ENCODE measurements at regions not wholly inside any gene's neighbourhood (a gene's known extent, or its start where the extent isn't known, plus 50 kb on each side); places are given as distances from the start of the nearest gene placed in this dataset.
"Not testable (repeated sequence)": the region's sequence is repeated elsewhere in the genome, so short reads cannot be mapped to it uniquely, and the experiment has no call there.

DNA sequence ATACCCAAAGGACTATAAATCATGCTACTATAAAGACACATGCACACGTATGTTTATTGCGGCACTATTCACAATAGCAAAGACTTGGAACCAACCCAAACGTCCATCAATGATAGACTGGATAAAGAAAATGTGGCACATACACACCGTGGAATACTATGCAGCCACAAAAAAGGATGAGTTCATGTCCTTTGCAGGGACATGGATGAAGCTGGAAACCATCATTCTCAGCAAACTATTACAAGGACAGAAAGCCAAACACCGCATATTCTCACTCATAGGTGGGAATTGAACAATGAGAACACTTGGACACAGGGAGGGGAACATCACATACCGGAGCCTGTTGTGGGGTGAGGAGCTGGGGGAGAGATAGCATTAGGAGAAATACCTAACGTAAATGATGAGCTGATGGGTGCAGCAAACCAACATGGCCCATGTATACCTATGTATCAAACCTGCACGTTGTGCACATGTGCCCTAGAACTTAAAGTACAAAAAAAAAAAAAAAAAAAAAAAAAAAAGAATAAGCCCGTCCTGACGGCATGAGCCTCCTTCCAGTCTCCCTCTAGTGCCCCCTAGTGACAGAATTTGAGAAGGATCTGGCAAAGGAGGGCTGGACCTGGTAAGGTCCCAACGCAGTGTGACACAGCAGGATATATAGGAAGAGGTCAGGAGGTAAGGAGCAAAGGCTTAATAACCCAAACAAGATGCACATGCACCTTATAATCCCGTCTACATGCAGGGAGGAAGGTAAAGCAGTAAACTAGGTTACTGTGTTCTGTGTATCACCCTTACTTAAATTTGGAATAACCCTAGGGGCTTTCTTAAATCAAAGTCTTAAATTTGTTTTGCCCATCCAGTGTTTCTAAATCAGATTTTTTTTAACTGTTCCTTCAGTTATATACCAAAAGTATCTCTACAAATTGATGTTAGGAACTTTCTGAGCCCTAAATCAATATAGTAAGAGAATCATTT is 214.8 kb downstream of the UNC5CL start:
- H3K4me3 ChIP-seq (ENCODE audit: low read depth, low read length); H3K27ac ChIP-seq (ENCODE audit: insufficient read depth, low read length, poor library complexity, severe bottlenecking); ATAC-seq (ENCODE audit: low read depth in 2 of 2); H3K4me1 Mint-ChIP-seq; H3K9me3 Mint-ChIP-seq; H3K27ac Mint-ChIP-seq; H3K4me3 Mint-ChIP-seq; H3K27me3 ChIP-seq (ENCODE audit: control insufficient read depth, insufficient read depth, low read length); H3K36me3 ChIP-seq (ENCODE audit: control insufficient read depth, insufficient read depth, low read length); H3K9me3 ChIP-seq (ENCODE audit: control insufficient read depth in 2 of 2, low read length in 2 of 2); H3K27me3 Mint-ChIP-seq; H3K36me3 Mint-ChIP-seq; H3K4me1 ChIP-seq (ENCODE audit: control insufficient read depth, insufficient read depth, low read length, poor library complexity, severe bottlenecking): not testable (repeated sequence)
- peak in 1 of 3 donors; percentile 50 for DNase-seq

DNA sequence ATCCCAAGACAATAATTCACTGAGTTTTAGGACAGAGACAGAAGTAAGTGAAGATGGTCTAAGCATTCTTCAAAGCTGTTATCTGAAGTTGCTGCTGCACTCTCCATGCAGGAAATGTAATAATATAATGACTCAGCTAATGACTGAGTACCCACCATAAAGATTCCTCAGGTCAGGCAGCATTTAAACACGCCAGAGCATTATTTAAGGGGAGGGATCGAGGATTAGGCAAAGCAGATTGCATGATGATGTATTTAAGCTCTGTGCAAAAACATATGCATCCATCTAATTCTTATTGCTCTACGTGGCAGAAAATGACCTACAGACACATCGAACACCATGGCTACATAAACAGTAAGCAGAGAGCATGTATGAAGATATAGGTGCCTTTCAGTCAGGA is 216.4 kb downstream of the UNC5CL start:
- peak overlapping the region in 1 of 3 donors; percentile 67 for H3K27ac Mint-ChIP-seq
- H3K36me3 Mint-ChIP-seq, result no peaks in the 10 kb centered on the region
- H3K4me3 Mint-ChIP-seq, result no peak overlapping the region
- Histone ChIP-seq H3K4me1 (ENCODE audit: control insufficient read depth, insufficient read depth, low read length, poor library complexity, severe bottlenecking) (no peaks in the 10 kb centered on the region), H3K27ac (ENCODE audit: insufficient read depth, low read length, poor library complexity, severe bottlenecking) (no peak overlapping the region), H3K4me3 (ENCODE audit: low read depth, low read length) (no peak overlapping the region), H3K27me3 (ENCODE audit: control insufficient read depth, insufficient read depth, low read length) (no peaks in the 10 kb centered on the region), H3K36me3 (ENCODE audit: control insufficient read depth, insufficient read depth, low read length) (no peaks in the 10 kb centered on the region), H3K9me3 (ENCODE audit: control insufficient read depth in 2 of 2, low read length in 2 of 2) (no peaks in the 10 kb centered on the region)
- peaks cover 0 to 2% (median 0%) of the 10 kb centered on the region in 7 donors for H3K9me3 Mint-ChIP-seq
- DNase-seq (no peak), ATAC-seq (ENCODE audit: low read depth in 2 of 2) (no peak)
- no peaks in the 10 kb centered on the region for H3K4me1 Mint-ChIP-seq
- H3K27me3 Mint-ChIP-seq, result no peaks in the 10 kb centered on the region

DNA sequence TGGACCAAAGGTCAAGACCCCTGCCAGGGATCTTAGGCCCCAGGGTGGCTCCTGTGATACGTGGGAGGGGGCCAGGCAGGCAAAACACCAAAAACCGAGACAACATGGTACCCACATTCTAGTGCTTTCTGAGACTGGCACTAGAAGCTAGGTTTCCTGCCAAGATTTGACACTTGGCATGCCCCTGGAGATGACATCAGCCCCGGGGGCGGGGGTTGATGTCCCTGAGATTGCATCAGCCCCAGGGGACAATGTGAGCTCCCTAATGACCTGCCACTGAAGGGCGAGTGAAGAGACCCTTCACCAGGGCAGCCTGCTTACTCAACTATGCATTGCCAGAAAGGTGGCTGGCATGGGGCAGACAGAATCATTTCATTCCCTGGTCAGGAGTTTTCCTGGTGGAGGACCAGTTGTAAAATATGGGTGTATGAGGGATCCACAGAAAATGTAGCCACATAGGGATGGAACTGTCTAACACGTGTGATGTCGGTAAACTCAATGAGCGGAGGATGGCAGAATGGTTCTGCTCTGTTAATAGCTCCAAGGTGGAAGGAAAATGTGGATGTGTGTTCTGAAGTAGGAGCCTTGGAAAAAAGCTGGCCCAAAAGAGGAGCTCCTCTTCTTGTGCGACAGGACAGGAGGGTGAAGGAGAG is 219.7 kb downstream of the UNC5CL start:
- Mint-ChIP-seq H3K4me3 (no peak overlapping the region), H3K9me3 (peaks cover 0 to 2% (median 0%) of the 10 kb centered on the region in 7 donors)

DNA sequence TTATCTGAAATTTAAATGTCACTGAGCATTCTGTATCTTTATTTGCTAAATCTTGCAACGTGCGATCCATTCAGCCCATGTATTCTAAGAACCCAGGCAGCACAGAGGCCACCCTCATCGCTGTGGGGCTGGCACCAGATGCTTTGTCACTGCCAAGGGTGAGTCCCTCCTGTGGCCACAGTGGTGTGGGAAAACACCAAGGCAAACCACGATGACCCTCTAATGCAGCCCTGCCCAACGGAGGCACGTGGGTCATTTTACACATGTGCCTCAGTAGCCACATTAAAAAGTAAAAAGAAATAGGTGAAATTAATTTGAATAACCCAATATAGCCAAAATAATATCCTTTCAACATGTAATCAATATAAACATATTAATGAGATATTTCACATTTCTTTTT is 221.7 kb downstream of the UNC5CL start:
- Mint-ChIP-seq H3K4me1 (no peaks in the 10 kb centered on the region), H3K9me3 (peaks cover 0 to 2% (median 0%) of the 10 kb centered on the region in 7 donors), H3K4me3 (no peak overlapping the region), H3K27me3 (no peaks in the 10 kb centered on the region), H3K27ac (no peak overlapping the region), H3K36me3 (no peaks in the 10 kb centered on the region)
- Histone ChIP-seq H3K27me3 (ENCODE audit: control insufficient read depth, insufficient read depth, low read length) (no peaks in the 10 kb centered on the region), H3K9me3 (ENCODE audit: control insufficient read depth in 2 of 2, low read length in 2 of 2) (no peaks in the 10 kb centered on the region), H3K27ac (ENCODE audit: insufficient read depth, low read length, poor library complexity, severe bottlenecking) (no peak overlapping the region), H3K4me1 (ENCODE audit: control insufficient read depth, insufficient read depth, low read length, poor library complexity, severe bottlenecking) (no peaks in the 10 kb centered on the region), H3K4me3 (ENCODE audit: low read depth, low read length) (no peak overlapping the region), H3K36me3 (ENCODE audit: control insufficient read depth, insufficient read depth, low read length) (no peaks in the 10 kb centered on the region)
- no peak for DNase-seq
- no peak for ATAC-seq (ENCODE audit: low read depth in 2 of 2)

More for the DNA sequence above, 219.7 kb downstream of the UNC5CL start:
- Histone ChIP-seq H3K27ac (ENCODE audit: insufficient read depth, low read length, poor library complexity, severe bottlenecking) (no peak overlapping the region), H3K9me3 (ENCODE audit: control insufficient read depth in 2 of 2, low read length in 2 of 2) (no peaks in the 10 kb centered on the region), H3K36me3 (ENCODE audit: control insufficient read depth, insufficient read depth, low read length) (no peaks in the 10 kb centered on the region), H3K4me1 (ENCODE audit: control insufficient read depth, insufficient read depth, low read length, poor library complexity, severe bottlenecking) (no peaks in the 10 kb centered on the region), H3K4me3 (ENCODE audit: low read depth, low read length) (no peak overlapping the region), H3K27me3 (ENCODE audit: control insufficient read depth, insufficient read depth, low read length) (no peaks in the 10 kb centered on the region)
- Mint-ChIP-seq H3K4me1 (no peaks in the 10 kb centered on the region), H3K27me3 (no peaks in the 10 kb centered on the region), H3K27ac (no peak overlapping the region), H3K36me3 (no peaks in the 10 kb centered on the region)
- no peak for ATAC-seq (ENCODE audit: low read depth in 2 of 2)
- no peak for DNase-seq

DNA sequence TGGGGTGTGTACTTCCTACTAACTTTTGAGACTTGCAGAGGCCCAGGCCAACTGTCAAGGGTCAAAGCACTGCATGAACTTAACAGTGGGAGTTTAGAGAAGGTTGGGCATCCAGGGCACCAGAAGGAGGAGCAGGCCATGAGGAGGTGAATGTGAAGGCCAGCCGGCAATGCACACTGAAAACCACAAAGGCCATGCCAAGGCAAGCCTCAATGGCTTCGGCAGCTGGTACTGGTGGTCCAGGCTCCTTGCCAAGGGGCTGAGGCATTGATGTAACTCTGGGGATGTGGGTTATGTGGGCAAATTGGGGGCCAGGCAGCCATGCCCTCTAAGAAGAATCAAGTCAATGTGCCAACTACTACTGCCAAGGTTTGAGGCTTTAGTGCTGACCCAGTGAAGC is 222.4 kb downstream of the UNC5CL start:
- ATAC-seq (ENCODE audit: low read depth in 2 of 2) (no peak), DNase-seq (no peak)
- Mint-ChIP-seq H3K4me3 (no peak overlapping the region), H3K27me3 (no peaks in the 10 kb centered on the region), H3K9me3 (peaks cover 0 to 2% (median 0%) of the 10 kb centered on the region in 7 donors), H3K36me3 (no peaks in the 10 kb centered on the region), H3K27ac (no peak overlapping the region), H3K4me1 (no peaks in the 10 kb centered on the region)
- H3K4me1 ChIP-seq (ENCODE audit: control insufficient read depth, insufficient read depth, low read length, poor library complexity, severe bottlenecking), result no peaks in the 10 kb centered on the region
- H3K36me3 ChIP-seq (ENCODE audit: control insufficient read depth, insufficient read depth, low read length), result no peaks in the 10 kb centered on the region
- no peaks in the 10 kb centered on the region for H3K9me3 ChIP-seq (ENCODE audit: control insufficient read depth in 2 of 2, low read length in 2 of 2)
- H3K27ac ChIP-seq (ENCODE audit: insufficient read depth, low read length, poor library complexity, severe bottlenecking), result no peak overlapping the region
- no peaks in the 10 kb centered on the region for H3K27me3 ChIP-seq (ENCODE audit: control insufficient read depth, insufficient read depth, low read length)
- H3K4me3 ChIP-seq (ENCODE audit: low read depth, low read length), result no peak overlapping the region

DNA sequence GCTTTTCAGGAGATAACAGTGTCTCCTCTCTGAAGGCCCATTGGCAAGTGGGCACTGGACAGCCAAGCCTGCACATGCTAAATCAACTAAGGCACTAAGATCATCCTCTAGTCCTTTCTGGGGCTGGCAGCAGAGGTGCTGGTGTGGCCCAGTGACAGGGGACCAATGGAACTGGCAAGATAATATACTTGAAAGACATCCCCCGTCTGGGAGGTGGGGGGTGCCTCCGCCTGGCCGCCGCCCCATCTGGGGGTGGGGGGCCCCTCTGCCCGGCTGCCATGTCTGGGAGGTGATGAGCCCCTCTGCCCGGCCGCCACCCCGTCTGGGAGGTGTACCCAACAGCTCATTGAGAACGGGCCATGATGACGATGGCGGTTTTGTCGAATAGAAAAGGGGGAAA is 223.3 kb downstream of the UNC5CL start:
- H3K4me1 ChIP-seq (ENCODE audit: control insufficient read depth, insufficient read depth, low read length, poor library complexity, severe bottlenecking), result no peaks in the 10 kb centered on the region
- H3K4me3 Mint-ChIP-seq, result no peak overlapping the region
- no peak for ATAC-seq (ENCODE audit: low read depth in 2 of 2)

DNA sequence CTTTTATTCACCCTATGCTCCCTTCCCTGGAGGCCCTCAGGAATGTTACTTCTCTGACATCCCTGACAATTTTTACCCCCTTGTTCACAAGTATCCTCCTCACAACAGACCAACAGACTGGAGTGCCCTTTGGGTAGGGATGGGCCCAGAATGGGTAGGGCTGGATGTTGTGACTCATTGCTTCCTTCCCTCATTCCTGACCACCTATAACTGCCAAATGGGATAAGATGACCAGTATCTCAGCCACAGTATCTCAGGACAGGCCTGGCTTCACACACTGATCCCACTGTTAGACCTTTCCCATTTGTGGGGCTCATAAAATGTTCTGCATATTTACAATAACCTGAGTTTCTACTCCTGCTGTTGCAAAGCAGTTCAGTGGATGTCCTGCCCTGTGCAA is 223.0 kb upstream of the LRFN2 start:
- no peaks in the 10 kb centered on the region for H3K9me3 Mint-ChIP-seq
- H3K27ac Mint-ChIP-seq, result no peak overlapping the region
- H3K27me3 Mint-ChIP-seq, result peaks cover 10% of the 10 kb centered on the region
- no peaks in the 10 kb centered on the region for H3K4me1 Mint-ChIP-seq
- H3K36me3 ChIP-seq (ENCODE audit: control insufficient read depth, insufficient read depth, low read length), result no peaks in the 10 kb centered on the region
- DNase-seq (no peak), ATAC-seq (ENCODE audit: low read depth in 2 of 2) (no peak)
- no peaks in the 10 kb centered on the region for H3K4me1 ChIP-seq (ENCODE audit: control insufficient read depth, insufficient read depth, low read length, poor library complexity, severe bottlenecking)
- no peaks in the 10 kb centered on the region for H3K9me3 ChIP-seq (ENCODE audit: control insufficient read depth in 2 of 2, low read length in 2 of 2)
- no peak overlapping the region for H3K27ac ChIP-seq (ENCODE audit: insufficient read depth, low read length, poor library complexity, severe bottlenecking)
- no peak overlapping the region for H3K4me3 ChIP-seq (ENCODE audit: low read depth, low read length)
- H3K4me3 Mint-ChIP-seq, result no peak overlapping the region
- no peaks in the 10 kb centered on the region for H3K36me3 Mint-ChIP-seq
- H3K27me3 ChIP-seq (ENCODE audit: control insufficient read depth, insufficient read depth, low read length), result no peaks in the 10 kb centered on the region

More for the DNA sequence above, 223.3 kb downstream of the UNC5CL start:
- no peaks in the 10 kb centered on the region for H3K27me3 ChIP-seq (ENCODE audit: control insufficient read depth, insufficient read depth, low read length)
- Mint-ChIP-seq H3K4me1 (no peaks in the 10 kb centered on the region), H3K9me3 (peaks cover 0 to 2% (median 0%) of the 10 kb centered on the region in 7 donors), H3K36me3 (no peaks in the 10 kb centered on the region), H3K27me3 (peaks cover 5% of the 10 kb centered on the region), H3K27ac (no peak overlapping the region)
- no peak overlapping the region for H3K4me3 ChIP-seq (ENCODE audit: low read depth, low read length)
- H3K27ac ChIP-seq (ENCODE audit: insufficient read depth, low read length, poor library complexity, severe bottlenecking), result no peak overlapping the region
- H3K36me3 ChIP-seq (ENCODE audit: control insufficient read depth, insufficient read depth, low read length), result no peaks in the 10 kb centered on the region
- H3K9me3 ChIP-seq (ENCODE audit: control insufficient read depth in 2 of 2, low read length in 2 of 2), result no peaks in the 10 kb centered on the region
- no peak for DNase-seq
